Breast epithelium (tissue), 4 donors: ENCODE measurements at regions not wholly inside any gene's neighbourhood (a gene's known extent, or its start where the extent isn't known, plus 50 kb on each side); places are given as distances from the start of the nearest gene placed in this dataset.
"Not testable (repeated sequence)": the region's sequence is repeated elsewhere in the genome, so short reads cannot be mapped to it uniquely, and the experiment has no call there.

ENCODE experiments used
- DNase-seq, 2 donors: peaks; one replicate each; pipeline ENCODE4 v3.0.0-alpha.2; 2019; ENCODE audit warnings: low spot score in 2 of 2
- H3K27ac ChIP-seq, 2 donors: fragments of 200-600 bp; sonication (generic) in 1 of 2; one replicate each; pipeline ENCODE4 v1.5.1; 2016 to 2019; ENCODE audit warnings: mild to moderate bottlenecking in 1 of 2
- H3K27me3 ChIP-seq, 2 donors: fragments of 200-600 bp; sonication (generic) in 1 of 2; one replicate each; pipeline versions ENCODE4 v1.5.1 to v1.6.0; 2017 to 2019; ENCODE audit warnings: control low read depth in 1 of 2, mild to moderate bottlenecking in 1 of 2
- H3K36me3 ChIP-seq: fragments of 200-600 bp; one replicate; pipeline ENCODE4 v1.5.1; 2019
- H3K4me1 ChIP-seq, 2 donors: fragments of 200-600 bp; sonication (generic); one replicate each; pipeline ENCODE4 v1.5.1; 2016 to 2019; ENCODE audit warnings: control low read depth in 1 of 2
- H3K4me3 ChIP-seq, 3 donors: fragments of 200-600 bp; sonication (generic); 1 replicate in 2 of 3; 2 replicates in 1 of 3; pipeline ENCODE4 v1.5.1; 2016 to 2019; ENCODE audit warnings: mild to moderate bottlenecking in 3 of 3, moderate library complexity in 2 of 3
- H3K9me3 ChIP-seq, 2 donors: fragments of 200-600 bp; sonication (generic) in 1 of 2; one replicate each; pipeline ENCODE4 v1.5.1; 2016 to 2019; ENCODE audit warnings: control low read depth in 1 of 2
- POLR2A ChIP-seq: fragments of 450-650 bp; IDR thresholded peaks from one replicate; pipeline ENCODE4 v1.6.1; 2016; ENCODE audit warnings: antibody characterized with exemption, mild to moderate bottlenecking, moderate library complexity
- POLR2AphosphoS5 ChIP-seq, 3 donors: sonication (generic); formaldehyde crosslinking; IDR thresholded peaks; one replicate each; pipeline ENCODE4 v1.6.1; 2017; ENCODE audit warnings: antibody characterized with exemption in 3 of 3
- intact Hi-C: fragments of 100-400 bp; cut with DNase I; formaldehyde crosslinking; loops from one replicate; pipeline ENCODE4 v1.15.1; 2023; ENCODE audit warnings: low total_unique reads
- TF ChIP-seq, protein P1 (sequence below), 3 donors: fragments of 450-650 bp; IDR thresholded peaks; one replicate each; pipeline ENCODE4 v1.5.1; 2016 to 2017; ENCODE audit warnings: antibody characterized with exemption in 3 of 3, mild to moderate bottlenecking in 3 of 3, moderate library complexity in 3 of 3

DNA sequence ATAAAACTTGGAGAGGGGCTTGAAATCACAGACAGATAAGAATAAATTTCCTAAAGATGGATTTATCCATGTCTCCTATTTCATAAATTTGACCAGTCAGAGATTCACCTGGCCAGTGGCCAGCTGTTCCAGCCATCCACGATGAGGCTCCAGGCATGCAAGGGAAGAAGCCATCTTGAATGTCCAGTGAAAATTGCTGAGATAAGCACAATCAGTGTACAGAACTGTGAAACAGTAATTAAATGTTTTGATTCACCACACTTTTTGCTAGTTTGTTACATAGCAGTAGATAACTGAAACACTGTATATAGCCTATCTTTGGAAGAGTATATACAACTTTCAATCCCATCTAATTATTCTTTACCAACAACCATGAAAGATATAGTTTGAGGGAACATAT is 163.5 kb downstream of the HINT1 start:
- Histone ChIP-seq H3K9me3 (no peaks in the 10 kb centered on the region), H3K27ac (no peak overlapping the region), H3K4me3 (no peak overlapping the region), H3K36me3 (no peaks in the 10 kb centered on the region), H3K27me3 (no peaks in the 10 kb centered on the region), H3K4me1 (no peaks in the 10 kb centered on the region)
- intact Hi-C loops = no loop called here
- no peak for TF ChIP-seq POLR2A
- TF ChIP-seq, protein P1, sequence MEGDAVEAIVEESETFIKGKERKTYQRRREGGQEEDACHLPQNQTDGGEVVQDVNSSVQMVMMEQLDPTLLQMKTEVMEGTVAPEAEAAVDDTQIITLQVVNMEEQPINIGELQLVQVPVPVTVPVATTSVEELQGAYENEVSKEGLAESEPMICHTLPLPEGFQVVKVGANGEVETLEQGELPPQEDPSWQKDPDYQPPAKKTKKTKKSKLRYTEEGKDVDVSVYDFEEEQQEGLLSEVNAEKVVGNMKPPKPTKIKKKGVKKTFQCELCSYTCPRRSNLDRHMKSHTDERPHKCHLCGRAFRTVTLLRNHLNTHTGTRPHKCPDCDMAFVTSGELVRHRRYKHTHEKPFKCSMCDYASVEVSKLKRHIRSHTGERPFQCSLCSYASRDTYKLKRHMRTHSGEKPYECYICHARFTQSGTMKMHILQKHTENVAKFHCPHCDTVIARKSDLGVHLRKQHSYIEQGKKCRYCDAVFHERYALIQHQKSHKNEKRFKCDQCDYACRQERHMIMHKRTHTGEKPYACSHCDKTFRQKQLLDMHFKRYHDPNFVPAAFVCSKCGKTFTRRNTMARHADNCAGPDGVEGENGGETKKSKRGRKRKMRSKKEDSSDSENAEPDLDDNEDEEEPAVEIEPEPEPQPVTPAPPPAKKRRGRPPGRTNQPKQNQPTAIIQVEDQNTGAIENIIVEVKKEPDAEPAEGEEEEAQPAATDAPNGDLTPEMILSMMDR (IDR thresholded peaks at IDR 0.05) = no peak
- no peak for TF ChIP-seq POLR2AphosphoS5 (IDR thresholded peaks at IDR 0.05)
- DNase-seq = no peak

DNA sequence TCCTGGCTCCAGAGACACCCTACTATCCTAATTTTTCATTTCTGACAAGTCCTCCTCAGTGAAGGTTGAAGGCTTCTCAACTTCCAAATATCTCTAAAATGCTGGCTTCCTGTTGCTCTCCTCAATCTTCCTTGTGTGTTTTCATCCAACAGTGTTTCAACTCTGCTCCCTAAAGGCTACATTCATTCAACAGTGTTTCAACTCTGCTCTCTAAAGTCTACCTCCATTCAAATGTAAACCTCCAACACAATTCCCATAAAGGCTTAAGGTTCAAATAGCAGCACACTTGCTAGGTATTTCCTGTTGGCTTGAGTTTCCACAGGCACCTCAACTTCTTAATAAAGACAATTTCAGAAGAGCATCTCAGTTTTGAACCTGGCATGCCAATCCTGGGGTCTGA is 164.8 kb downstream of the HINT1 start:
- TF ChIP-seq, protein P1 (IDR thresholded peaks at IDR 0.05) = no peak
- TF ChIP-seq POLR2A = no peak
- no peak for TF ChIP-seq POLR2AphosphoS5 (IDR thresholded peaks at IDR 0.05)
- H3K36me3 ChIP-seq = no peaks in the 10 kb centered on the region
- intact Hi-C loops = no loop called here
- H3K4me1 ChIP-seq = no peaks in the 10 kb centered on the region
- DNase-seq = no peak
- H3K27ac ChIP-seq = no peak overlapping the region
- no peak overlapping the region for H3K4me3 ChIP-seq
- no peaks in the 10 kb centered on the region for H3K27me3 ChIP-seq
- no peaks in the 10 kb centered on the region for H3K9me3 ChIP-seq

DNA sequence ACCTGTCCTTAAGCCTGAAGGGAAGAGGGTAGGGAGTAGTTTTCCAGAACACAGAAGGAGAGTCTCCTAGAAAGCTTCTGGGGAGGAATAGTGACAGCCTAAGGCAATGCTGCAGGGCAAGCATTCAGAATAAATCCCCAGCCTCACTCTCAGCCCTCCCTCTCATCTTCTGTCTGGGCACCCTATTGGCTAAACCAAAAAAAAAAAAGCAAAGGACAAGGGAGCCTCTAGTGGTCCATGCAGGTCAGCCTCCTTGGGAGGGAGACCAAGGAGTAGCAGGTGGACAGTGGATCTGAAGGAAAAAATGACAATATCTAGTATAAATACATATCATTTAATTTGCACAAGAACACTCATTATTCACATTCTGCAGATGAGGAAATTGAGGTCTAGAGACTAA is 168.3 kb downstream of the HINT1 start:
- H3K4me1 ChIP-seq, intact Hi-C loops, H3K36me3 ChIP-seq, H3K9me3 ChIP-seq, H3K27me3 ChIP-seq, H3K27ac ChIP-seq, H3K4me3 ChIP-seq, DNase-seq: not testable (repeated sequence)

DNA sequence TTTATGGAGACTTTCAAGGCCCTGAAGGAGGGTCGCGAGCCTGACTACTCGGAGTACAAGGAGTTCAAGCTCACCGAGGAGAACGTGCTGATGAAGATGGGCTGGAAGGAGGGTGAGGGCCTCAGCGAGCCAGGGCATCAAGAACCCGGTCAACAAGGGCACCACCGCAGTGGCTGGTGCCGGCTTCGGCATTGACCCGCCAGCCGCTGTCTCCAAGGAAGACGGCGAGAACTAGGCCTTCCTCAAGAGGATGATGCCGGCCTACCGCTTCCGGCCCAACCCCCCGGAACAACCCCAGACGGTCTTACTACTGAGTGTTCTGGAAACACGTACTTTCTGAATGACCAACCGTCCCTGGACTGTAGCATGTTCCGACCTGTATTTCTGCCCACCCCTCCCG is 169.2 kb downstream of the HINT1 start:
- no peak for TF ChIP-seq POLR2AphosphoS5 (IDR thresholded peaks at IDR 0.05)
- TF ChIP-seq, protein P1 (IDR thresholded peaks at IDR 0.05) = no peak
- no peak for TF ChIP-seq POLR2A

DNA sequence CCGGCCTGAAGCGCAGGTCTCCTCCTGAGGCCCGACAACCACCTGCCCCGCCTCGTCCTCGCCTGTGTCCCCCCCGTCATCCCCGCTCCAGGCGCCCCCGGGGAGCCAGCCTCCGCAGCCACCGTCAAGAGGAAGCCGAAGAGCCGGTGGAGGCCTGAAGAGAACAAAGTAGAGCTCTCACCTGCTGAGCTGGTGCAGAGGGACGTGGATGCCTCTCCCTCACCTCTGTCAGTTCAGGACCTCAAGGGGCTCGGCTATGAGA is 169.9 kb downstream of the HINT1 start:
- Histone ChIP-seq H3K27ac (no peak overlapping the region), H3K9me3 (no peaks in the 10 kb centered on the region), H3K4me3 (no peak overlapping the region), H3K36me3 (no peaks in the 10 kb centered on the region), H3K4me1 (no peaks in the 10 kb centered on the region), H3K27me3 (no peaks in the 10 kb centered on the region)
- intact Hi-C loops = no loop called here
- no peak for DNase-seq
- TF ChIP-seq POLR2A = no peak
- TF ChIP-seq, protein P1 (IDR thresholded peaks at IDR 0.05) = no peak
- TF ChIP-seq POLR2AphosphoS5 (IDR thresholded peaks at IDR 0.05) = no peak

More for the DNA sequence above, 169.2 kb downstream of the HINT1 start:
- no peaks in the 10 kb centered on the region for H3K27me3 ChIP-seq
- no peak overlapping the region for H3K4me3 ChIP-seq
- intact Hi-C loops = no loop called here
- no peak overlapping the region for H3K27ac ChIP-seq
- H3K9me3 ChIP-seq = no peaks in the 10 kb centered on the region
- no peaks in the 10 kb centered on the region for H3K36me3 ChIP-seq
- DNase-seq = no peak
- H3K4me1 ChIP-seq = no peaks in the 10 kb centered on the region

DNA sequence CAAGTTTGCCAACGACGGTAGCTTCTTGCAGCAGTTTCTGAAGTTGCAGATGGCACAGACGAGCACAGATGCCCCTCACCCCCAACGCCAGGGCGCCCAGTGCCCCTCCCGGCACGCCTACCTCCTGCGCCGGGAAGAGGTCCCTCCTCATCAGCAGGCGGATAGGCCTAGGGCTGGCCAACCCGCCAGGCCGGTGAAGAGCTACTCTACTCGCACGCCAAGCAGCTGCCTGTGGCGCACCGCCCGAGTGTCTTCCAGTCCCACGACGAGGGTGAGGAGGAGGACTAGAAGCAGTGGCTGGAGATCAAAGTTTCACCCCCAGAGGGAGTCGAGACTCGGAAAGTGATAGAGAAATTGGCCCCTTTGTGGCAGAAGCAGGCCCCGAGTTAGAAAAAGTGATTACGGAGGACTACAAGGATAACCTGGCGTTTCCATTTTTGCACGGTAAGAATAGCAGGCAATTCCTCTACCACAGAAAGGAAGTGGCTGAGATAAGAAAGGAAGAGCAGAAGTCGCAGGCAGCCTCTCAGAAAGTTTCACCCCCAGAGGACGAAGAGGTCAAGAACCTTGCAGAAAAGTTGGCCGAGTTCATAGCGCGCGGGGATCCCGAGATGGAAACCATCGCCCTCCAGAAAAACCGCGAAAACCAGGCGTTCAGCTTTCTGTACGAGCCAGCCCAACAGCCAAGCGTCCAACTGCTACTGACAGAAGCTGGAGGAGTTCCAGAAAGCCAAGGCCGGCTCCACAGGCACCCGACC is 170.4 kb downstream of the HINT1 start:
- Histone ChIP-seq H3K4me3 (no peak overlapping the region), H3K27me3 (no peaks in the 10 kb centered on the region), H3K4me1 (no peaks in the 10 kb centered on the region), H3K36me3 (no peaks in the 10 kb centered on the region), H3K9me3 (no peaks in the 10 kb centered on the region), H3K27ac (no peak overlapping the region)
- no peak for DNase-seq
- TF ChIP-seq POLR2AphosphoS5 (IDR thresholded peaks at IDR 0.05) (no peak), POLR2A (no peak)
- TF ChIP-seq, protein P1 (IDR thresholded peaks at IDR 0.05) = no peak
- intact Hi-C loops = no loop called here
